HG03280 (cell line): ENCODE measurements at regions not wholly inside any gene's neighbourhood (a gene's known extent, or its start where the extent isn't known, plus 50 kb on each side); places are given as distances from the start of the nearest gene placed in this dataset.

Experiments used
- ATAC-seq: cut with Tn5 transposase; IDR thresholded peaks from one replicate; pipeline ENCODE4 v1.9.1; 2021; ENCODE audit warnings: mild to moderate bottlenecking, moderate library complexity; ENCODE audit not compliant: unreplicated experiment

DNA sequence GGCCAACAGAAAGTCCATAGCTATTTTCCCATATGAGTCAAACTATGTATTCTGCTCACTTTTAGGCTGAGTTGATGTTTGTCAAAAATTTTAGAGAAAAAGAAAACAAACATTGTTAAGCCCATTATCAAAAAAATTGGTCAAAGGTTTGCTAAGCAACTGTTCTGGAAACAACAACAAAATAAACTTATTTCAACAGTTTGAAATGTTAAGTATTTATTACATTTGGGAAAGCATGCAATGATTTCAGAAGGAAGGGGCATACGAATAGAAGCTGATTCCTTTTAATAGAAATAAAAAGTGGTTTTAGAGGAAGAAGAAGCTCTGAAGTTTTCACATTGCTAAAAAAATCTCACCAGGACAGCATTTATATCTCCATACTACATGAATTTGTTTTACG lies 1837.5 kb upstream of the CELF4 start:
- no peak for ATAC-seq

DNA sequence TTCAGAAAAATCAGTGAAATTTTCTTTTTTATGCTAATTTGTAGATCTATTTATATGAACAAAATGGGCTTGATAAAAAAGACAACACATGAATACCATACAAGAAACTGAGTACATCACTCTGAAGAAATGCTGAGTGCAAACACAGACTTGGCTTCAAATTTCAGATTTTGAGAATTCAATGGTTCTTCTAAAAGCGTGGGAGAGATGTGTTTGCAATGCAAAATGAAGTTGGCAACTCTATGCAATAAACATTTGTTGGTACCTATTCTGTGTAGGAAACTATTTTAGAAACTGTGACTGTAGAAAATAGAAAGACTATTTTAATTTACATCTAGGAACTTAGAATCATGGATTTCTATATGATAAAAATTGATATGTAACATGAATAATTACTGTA lies 1834.1 kb upstream of the CELF4 start:
- ATAC-seq = no peak

DNA sequence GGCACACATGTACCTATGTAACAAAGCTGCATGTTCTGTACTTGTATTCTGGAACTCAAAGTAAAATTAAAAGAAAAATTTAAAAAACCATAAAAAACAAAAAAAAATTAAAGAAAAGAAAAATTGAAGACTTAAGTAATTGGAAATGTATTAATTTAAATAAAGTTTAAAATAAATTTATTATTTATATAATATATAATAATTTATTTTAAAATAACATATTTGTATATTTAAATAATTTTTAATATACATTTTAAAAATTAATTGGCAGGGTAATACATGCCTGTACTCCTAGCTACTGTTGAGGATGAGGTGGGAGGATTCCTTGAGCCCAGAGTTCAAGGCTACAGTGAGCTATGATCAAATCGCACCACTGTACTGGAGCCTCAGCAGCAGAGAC lies 1830.6 kb upstream of the CELF4 start:
- ATAC-seq = no peak

DNA sequence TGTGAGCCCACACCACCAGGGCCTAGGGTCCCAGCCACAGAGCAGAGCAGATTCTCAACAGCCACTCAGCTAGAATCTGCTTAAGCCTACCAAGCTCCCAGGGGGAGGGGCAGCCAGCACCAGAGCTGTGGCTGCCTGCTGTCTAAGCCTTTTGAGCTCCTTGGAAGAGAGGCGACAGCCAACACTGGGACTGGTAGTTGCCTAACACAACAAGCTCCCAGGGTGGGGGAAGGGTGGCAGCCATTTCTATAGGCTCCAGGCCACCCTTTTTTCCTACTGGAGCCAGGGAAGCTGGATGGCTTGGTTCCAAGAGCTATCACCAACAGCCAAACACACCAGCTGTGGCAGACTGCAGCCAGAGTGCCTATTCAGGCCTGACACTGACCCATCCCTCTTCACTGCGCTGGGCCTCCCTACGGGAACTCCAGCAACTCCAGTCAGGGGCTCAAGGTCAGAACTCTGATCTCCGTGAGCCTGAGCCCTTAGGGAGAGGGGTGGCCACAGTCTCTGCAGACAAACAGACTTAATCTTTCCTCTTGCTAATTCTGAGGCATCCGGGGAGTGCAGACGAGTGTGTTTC lies 1824.3 kb upstream of the CELF4 start:
- ATAC-seq = no peak

DNA sequence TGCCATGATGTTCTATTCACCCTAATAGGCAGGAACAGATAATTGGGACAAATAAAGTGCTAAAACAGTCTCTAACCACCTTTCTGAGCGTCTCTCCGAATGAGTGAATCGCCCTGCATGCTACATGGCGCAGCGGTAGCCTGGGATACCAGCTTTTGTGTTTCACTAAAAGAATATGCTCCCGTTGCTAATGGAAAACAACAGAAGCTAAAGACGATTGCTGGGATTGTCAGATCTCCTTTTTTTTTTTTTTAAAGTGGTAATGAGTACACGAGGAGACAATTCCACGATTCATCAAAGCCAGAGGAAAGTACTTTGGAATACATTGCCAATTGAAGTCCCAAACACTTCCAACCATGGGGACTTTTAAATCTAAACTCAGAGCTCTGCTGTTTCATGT lies 1815.3 kb upstream of the CELF4 start:
- ATAC-seq = no peak

DNA sequence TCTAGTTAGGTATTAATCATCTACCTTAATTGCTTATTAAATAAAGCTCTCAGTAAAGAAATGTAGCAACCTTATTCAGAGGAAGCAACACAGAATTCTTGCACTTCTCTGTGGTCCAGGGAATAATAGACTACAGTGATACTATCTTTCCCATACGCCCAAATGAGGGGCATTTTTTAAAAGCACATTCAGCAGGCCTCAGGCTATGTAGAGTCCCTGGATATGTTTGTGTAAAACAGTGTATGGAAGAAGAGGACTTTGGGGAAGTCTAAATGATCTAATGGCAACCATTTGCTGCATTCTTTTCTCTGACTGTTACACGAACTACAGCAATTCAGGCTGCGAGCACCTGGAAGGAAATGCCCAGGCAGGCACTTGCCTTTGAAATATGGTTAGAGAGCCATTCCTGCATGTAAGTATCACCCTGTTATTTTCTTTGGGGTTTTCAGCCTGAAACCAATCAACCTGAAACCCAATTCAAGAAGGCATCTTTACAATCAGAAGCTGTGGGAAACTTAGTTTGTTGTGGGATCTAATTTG lies 1814.7 kb upstream of the CELF4 start:
- no peak for ATAC-seq

DNA sequence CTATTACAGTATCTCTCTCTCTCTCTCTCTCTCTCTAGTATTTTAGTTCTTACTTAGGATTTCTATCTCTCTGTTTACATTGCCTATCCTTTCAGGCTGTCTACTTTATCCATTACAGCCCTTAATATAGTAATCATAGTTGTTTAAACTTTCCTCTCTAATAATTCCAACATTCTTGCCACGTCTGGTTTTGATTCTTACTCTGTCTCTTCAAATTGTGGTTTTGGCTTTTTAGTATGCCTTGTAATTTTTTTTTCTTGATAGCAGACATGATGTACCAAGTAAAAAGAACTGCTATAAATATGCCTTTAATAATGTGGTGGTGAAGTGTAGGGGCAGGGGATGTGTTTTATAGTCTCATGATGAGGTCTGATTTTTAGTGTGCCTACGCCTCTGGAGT lies 1809.5 kb upstream of the CELF4 start:
- no peak for ATAC-seq

DNA sequence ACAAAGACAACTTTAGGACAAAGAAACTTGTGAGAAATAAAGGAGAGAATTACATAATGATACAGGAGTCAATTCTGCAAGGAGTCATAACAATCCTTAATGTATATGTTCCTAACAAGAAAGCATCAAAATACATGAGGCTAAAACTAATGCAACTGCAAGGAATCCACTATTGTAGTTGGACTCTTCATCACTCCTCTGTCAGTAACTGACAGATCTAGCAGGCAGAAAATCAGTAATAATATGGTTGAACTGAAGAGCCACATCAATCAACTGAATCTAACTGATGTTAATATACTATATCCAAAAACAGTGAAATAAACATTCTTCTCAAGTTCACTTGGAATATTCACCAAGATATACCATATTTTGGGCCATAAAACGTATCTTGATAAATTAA lies 1806.4 kb upstream of the CELF4 start:
- no peak for ATAC-seq

DNA sequence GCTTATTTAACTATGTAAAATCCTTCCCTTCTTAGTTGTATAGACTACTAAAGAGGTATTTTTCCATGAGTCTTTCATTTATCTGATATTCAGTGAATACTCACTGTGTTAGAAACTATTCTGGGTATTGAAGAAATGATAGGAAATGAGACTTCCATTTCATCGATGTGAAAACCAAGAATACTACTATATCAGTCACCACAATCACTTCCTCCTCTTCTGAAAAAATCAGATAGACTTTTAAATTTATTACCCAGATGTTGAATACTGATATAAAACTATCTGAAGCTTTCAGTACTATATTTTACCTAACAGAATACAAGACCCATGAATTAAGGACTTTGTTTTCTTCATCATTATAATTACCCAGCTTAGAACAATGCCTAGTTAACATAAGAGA lies 1801.1 kb upstream of the CELF4 start:
- ATAC-seq = no peak

DNA sequence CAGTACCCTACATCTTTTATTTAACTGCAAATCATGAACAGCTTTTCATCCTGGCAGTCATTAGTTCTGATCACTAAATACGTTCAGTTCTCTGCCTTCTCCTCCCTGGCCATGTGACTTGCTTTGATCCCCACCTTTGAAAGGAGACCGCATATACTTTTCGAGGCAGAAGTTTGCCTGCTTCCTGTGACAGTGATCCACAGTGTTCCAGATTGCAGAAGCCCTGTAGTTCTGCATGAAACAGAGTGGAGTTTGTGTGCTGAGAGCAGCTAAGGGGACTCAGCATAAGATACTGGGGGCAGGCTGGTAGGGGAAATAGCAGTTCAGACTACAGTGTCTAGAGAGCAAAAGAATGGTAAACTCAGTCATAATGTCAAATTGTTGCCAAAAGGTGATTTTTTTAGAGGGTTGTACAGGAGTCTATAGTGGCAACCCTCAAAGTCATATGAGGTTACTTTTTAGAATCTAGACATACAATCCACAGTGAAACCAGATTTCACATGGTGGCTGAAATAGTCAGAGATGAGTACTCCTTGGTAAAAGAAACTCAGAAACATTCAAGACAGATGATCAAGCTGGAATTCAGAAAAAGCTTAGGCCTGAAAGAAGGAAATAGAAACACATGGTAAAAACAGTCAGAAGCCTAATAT lies 1800.4 kb upstream of the CELF4 start:
- ATAC-seq = no peak

DNA sequence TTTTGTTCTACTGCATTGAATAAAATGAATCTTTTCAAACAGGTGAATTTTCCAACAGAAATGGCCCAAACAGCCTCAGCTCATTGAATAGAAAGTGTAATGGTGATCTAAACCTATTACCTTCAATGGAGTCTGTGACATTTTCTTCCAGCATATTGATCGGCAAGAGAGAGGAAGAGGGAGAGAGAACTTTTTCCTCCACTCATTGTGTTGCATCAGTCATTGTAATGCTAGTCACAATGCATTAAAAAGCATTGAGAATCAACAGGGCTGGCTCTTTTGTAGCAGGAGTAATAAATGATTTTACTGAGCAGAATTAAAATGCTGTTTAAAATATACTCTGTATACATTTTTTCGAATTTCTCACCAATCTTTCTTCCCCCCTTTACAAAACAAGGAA lies 1794.5 kb upstream of the CELF4 start:
- no peak for ATAC-seq

DNA sequence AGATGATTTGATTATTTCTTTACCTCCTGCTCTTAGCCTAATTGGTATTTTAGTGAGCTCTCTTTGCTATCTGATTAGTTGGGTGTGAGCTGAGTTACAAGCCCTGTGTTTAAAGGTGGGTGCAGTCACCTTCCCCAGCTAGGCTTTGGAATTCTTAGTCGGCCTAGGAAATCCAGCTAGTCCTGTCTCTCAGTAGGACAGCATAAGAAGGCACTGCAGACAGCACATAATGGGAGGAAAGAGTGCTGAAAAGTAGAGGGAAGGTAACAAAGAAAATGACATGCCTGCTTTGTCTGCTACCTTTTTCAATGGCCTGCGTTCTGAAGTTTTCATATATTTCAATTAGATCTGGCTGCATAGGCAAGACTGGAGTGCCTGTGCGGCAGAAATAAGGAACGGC lies 1794.0 kb upstream of the CELF4 start:
- ATAC-seq = no peak

DNA sequence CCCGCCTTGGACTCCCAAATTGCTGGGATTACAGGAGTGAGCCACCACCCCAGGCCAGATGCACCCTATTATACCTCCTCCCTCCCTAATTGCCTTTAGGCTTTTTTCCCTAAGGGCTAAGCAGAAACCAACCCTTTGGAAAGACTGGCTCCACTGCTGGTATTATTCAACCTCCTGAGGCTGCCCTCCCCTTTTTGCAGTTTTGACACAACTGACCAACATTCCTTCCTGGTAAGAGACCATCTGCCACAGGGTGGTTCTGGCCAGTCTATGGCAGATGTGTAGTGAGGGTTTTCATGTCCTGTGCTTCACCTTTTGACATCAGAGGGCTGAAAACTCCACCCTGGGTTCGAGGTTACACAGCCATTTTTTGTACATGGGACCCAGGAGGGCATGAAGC lies 1785.3 kb upstream of the CELF4 start:
- ATAC-seq = no peak

DNA sequence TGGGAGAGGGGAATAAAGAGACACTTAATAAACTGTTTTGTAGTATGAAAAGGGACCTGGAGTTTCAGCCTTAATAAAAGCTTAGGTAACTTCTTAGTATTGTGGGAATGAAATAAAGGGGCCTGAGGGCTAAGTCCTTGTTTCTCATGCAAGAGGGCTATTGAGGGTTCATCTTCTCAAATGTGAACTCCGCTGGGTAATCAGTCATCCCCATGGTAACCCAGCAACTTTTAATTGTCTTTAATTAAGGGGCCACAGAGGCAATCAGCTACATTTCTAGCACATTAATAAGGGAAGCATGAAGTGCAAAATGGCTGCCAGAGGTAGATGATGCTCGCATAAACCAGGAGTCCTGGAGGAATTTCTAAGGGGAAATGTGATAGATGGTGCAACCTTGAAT lies 1784.2 kb upstream of the CELF4 start:
- no peak for ATAC-seq

DNA sequence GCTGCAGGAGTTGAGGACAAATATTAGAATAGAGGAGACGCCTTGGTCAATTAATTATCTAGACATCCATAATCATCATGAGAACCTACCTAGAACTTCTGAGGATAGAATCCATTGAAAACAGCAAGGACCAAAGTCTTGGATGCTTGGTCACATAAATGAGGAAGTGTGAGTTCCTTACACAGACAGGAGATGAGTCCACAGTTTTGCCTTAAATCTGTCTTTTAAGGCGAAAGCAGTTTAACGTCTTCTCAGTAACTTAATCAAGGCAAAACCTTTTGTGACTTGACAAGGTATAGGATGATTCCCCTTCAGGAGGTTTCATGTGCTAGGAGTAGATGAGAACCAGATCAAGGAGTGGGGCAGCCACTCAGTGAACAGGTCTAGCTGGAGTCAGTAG lies 1783.2 kb upstream of the CELF4 start:
- no peak for ATAC-seq

DNA sequence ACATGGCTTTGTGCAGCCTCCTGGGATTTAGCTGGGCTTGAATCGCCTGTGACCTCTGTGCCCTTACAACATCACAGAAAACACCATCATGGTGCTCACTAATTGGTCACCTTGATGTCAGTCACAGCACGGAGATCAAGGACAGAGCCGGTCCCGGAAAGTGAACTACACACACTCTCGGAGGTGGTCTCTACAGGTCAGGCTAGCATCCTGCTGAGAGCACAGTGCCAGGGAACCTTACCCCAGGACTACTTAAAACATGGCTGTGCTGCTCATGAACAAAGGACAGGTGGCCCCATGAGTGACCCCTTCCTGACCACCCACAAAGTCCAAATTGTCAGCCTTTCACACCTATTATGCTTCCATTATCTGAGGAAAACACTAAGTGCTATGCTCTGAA lies 1782.1 kb upstream of the CELF4 start:
- no peak for ATAC-seq

DNA sequence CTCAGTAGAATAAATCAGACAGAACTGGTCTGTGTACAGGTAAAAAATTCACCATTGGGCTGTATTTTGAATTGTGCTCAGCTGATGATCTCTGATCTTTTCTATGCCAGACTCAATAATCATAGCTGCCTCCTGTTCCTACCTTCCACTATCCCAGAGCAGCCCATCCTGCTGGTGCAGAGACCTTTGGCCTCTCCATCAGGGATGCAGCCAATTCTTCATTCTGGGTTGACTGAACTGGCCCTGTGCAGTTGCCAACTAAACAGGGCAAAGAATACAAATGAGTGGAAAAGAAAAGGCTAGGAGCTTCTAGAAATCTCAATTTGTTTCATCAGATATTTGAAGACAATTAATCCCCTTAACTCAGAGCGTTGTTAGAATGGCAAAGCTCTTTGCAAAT lies 1781.3 kb upstream of the CELF4 start:
- ATAC-seq = no peak

DNA sequence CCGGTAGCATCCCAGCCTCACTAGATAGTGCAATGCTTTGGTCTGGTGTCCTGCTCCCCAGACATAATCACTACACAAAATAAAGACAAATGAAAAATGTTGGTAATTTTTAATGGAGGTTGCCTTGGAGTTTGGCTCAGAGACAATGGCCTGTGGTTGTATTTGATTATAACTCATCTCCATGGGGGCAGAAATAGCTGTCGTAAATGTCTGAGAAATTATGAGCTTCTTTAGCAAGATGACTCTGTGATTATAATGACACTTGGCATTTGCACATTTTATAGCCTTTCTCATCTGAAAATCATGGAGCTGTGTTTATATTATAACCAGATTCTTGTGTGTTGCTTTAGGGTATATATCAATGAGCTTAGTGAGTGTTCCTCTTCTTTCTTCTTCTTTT lies 1779.7 kb upstream of the CELF4 start:
- no peak for ATAC-seq

DNA sequence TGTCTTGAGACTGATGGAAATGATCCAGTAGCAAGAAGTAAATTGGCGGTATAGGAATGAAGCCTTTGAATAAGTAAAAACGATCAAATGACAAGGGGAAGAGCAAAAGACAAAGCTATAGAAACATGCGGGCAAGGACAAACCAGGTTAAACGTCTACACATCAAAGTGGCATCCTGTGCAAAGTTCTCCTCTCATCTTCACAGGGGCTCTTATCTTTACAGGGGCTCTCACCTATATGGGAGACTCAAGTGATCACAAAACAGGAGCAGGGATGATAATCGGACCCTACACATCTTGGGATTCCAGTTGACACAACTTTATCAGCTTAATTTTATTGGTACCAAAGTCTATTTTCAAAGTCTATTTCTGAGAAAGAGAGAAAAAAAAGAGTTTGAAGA lies 1778.9 kb upstream of the CELF4 start:
- ATAC-seq = no peak

DNA sequence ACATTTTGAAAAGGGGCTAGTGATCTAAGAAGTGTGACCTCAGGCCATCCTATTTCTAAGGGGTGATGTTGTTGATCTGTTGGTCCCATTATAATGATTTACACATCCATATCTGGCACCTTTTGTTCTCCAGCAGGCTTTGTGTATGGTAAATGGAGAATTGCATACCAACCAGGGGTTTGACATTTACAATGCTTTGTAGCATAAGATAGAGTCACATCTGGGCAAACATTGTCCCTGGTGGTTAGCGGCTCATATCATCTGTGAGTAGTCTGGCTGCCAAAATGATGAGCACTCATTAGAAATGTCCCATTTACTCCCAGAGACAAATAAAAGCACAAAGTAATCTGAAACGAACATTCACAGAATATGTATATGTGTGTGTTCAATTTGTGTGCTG lies 1775.5 kb upstream of the CELF4 start:
- no peak for ATAC-seq

DNA sequence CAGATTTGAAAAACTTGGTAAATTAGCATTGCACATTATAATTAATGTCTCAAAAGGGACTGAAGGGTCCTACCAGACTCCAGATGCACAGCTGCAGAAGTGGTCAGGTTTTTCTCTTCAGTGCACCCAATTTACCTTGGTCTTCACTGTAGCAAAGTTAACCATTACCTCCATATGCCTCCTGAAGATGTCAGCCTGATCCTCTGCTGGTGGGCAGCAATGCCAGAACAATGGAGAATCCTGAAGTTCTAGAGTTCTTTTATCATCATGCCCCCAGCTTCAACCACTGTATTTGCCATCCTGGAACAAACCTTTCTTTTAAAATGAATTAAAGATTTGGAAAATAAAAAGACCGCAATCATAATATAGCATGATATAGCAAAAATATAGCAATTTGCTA lies 1774.8 kb upstream of the CELF4 start:
- no peak for ATAC-seq

DNA sequence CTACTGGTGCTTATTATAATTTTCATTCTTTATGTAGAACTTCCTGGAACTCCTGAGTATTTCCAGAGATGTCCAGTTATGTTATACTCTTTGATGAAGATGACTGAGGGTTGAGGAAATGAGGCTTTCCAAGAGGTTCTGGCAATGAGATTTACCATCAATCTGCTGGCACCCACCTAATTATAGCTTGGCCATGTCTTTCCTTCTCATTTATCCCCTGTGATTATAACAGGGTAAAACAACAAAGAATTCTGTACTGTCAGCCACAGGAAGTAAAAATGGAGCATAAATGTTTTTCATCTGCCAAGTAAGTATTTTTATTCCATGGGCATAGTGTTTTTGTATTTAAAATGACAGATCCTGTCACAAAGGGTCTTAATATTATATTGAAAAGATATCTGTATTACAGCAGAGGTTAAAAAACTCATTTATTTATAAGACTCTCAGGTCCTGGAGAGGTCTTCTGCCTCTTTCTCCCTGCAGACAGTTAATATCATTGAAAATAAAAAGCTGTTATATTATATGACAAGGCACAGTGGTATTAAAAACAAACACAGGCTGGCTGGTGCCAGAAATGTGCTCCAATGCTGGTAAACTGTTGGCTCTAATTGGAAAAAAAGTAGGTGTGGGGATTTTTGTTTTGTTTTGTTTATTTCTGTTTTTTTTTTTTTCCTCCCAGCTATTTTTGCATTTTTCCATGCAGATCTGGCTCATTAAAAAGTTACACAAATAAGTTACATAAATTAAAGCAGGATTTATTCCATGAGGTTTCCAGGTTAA lies 1764.1 kb upstream of the CELF4 start:
- no peak for ATAC-seq
